Keratinocyte (primary cell): ENCODE measurements at regions not wholly inside any gene's neighbourhood (a gene's known extent, or its start where the extent isn't known, plus 50 kb on each side); places are given as distances from the start of the nearest gene placed in this dataset.

Source experiments
- DNase-seq: peaks from one replicate; pipeline ENCODE4 v3.0.0-alpha.2; 2011; ENCODE audit warnings: low read depth, missing footprints, low spot score
- FAIRE-seq: peaks from 2 replicates; lab custom pipeline; 2011; peaks lifted over from hg19 to GRCh38; lab: Jason Lieb, UNC
- H2AFZ ChIP-seq: 2 replicates; pipeline ENCODE4 v1.6.0; 2012; ENCODE audit warnings: low read length, control low read depth, inconsistent platforms; ENCODE audit not compliant: control insufficient read depth
- H3K27ac ChIP-seq: 2 replicates; pipeline ENCODE4 v1.5.1; 2011; ENCODE audit warnings: low read length; ENCODE audit not compliant: control insufficient read depth, insufficient read depth
- H3K27me3 ChIP-seq: 3 replicates; pipeline ENCODE4 v1.6.0; 2011; ENCODE audit warnings: low read length; ENCODE audit not compliant: control insufficient read depth, insufficient read depth; ENCODE audit errors: extremely low read depth
- H3K36me3 ChIP-seq, 2 experiments: 2 replicates in 1 of 2; 3 replicates in 1 of 2; pipeline ENCODE4 v1.5.1; 2011; ENCODE audit warnings: low read length in 2 of 2, mild to moderate bottlenecking in 1 of 2; ENCODE audit not compliant: control insufficient read depth in 2 of 2, insufficient read depth in 2 of 2; ENCODE audit errors: extremely low read depth in 1 of 2
- H3K4me1 ChIP-seq: 3 replicates; pipeline ENCODE4 v1.5.1; 2011; ENCODE audit warnings: low read length; ENCODE audit not compliant: control insufficient read depth, insufficient read depth; ENCODE audit errors: extremely low read depth
- H3K4me2 ChIP-seq: 3 replicates; pipeline ENCODE4 v1.6.0; 2011; ENCODE audit warnings: low read depth, low read length; ENCODE audit not compliant: control insufficient read depth, insufficient read depth; ENCODE audit errors: extremely low read depth
- H3K4me3 ChIP-seq, 3 experiments: fragments of 200-600 bp in 1 of 3; sonication (generic) in 1 of 3; 2 replicates in 2 of 3; 3 replicates in 1 of 3; pipeline ENCODE4 v1.5.1; 2011 to 2016; ENCODE audit warnings: low read length in 3 of 3, mild to moderate bottlenecking in 3 of 3, control low read depth in 2 of 3, inconsistent platforms in 1 of 3, low read depth in 1 of 3, mixed read lengths in 1 of 3, mixed run types in 1 of 3, moderate library complexity in 1 of 3; ENCODE audit not compliant: control insufficient read depth in 2 of 3, insufficient read depth in 2 of 3; ENCODE audit errors: extremely low read depth in 1 of 3
- H3K79me2 ChIP-seq: 2 replicates; pipeline ENCODE4 v1.6.0; 2012; ENCODE audit warnings: low read length; ENCODE audit not compliant: control insufficient read depth, insufficient read depth
- H3K9ac ChIP-seq: 3 replicates; pipeline ENCODE4 v1.6.0; 2011; ENCODE audit warnings: low read length; ENCODE audit not compliant: control insufficient read depth, insufficient read depth; ENCODE audit errors: extremely low read depth
- H3K9me1 ChIP-seq: 3 replicates; pipeline ENCODE4 v1.6.0; 2011; ENCODE audit warnings: low read length; ENCODE audit not compliant: control insufficient read depth, insufficient read depth; ENCODE audit errors: extremely low read depth
- H3K9me3 ChIP-seq: 2 replicates; pipeline ENCODE4 v1.5.1; 2012; ENCODE audit warnings: low read depth, low read length; ENCODE audit not compliant: control insufficient read depth
- H4K20me1 ChIP-seq: 3 replicates; pipeline ENCODE4 v1.6.0; 2011; ENCODE audit warnings: low read length; ENCODE audit not compliant: control insufficient read depth, insufficient read depth; ENCODE audit errors: extremely low read depth
- CTCF ChIP-seq, 3 experiments: IDR thresholded peaks in 1 of 3; conservative IDR thresholded peaks in 1 of 3; optimal IDR thresholded peaks in 1 of 3; 2 replicates in 2 of 3; 3 replicates in 1 of 3; pipeline versions ENCODE3 to v1.5.1; 2011; ENCODE audit warnings: low read length in 3 of 3, mild to moderate bottlenecking in 3 of 3, moderate library complexity in 2 of 3, control low read depth in 1 of 3, inconsistent platforms in 1 of 3; ENCODE audit not compliant: insufficient read depth in 2 of 3; ENCODE audit errors: extremely low read depth in 1 of 3
- EZH2 ChIP-seq: IDR thresholded peaks from one replicate; pipeline ENCODE4 v1.6.1; 2012; ENCODE audit warnings: inconsistent platforms, mild to moderate bottlenecking, low read length, moderate library complexity
- dilution Hi-C: fragments of 300-500 bp; cut with MboI; formaldehyde crosslinking; loops from one replicate; pipeline ENCODE4 v1.7.0; 2020; ENCODE audit warnings: low sequenced_read_pairs; ENCODE audit not compliant: extremely low pct_ligation_motif_present

- Histone ChIP-seq H3K4me2 (no peak overlapping the region), H3K9ac (no peak overlapping the region), H3K36me3 (no peaks in the 10 kb centered on the region), H3K9me1 (no peaks in the 10 kb centered on the region), H3K27me3 (no peaks in the 10 kb centered on the region), H3K27ac (no peak overlapping the region), H3K4me3 (no peak overlapping the region), H4K20me1 (no peaks in the 10 kb centered on the region), H3K4me1 (no peaks in the 10 kb centered on the region), H3K79me2 (no peaks in the 10 kb centered on the region), H2AFZ (no peak overlapping the region), H3K9me3 (no peaks in the 10 kb centered on the region)
- dilution Hi-C loops: no loop called here
- FAIRE-seq (no peak), DNase-seq (no peak)
- TF ChIP-seq CTCF (optimal IDR thresholded peaks at IDR 0.05 in 1 of 3, IDR thresholded peaks at IDR 0.05 in 1 of 3, conservative IDR thresholded peaks at IDR 0.05 in 1 of 3; ENCODE audit: extremely low read depth in 1 of 3, insufficient read depth in 2 of 3, low read length in 3 of 3): no peak
- TF ChIP-seq EZH2: no peak
Observed at GRCh38 chr1:177442584-177442983, 271.8 kb downstream of the BRINP2 start.

- FAIRE-seq: no peak
- Histone ChIP-seq H3K9ac (no peak overlapping the region), H3K4me3 (no peak overlapping the region), H4K20me1 (no peaks in the 10 kb centered on the region), H3K9me3 (no peaks in the 10 kb centered on the region), H3K79me2 (no peaks in the 10 kb centered on the region), H3K4me1 (no peaks in the 10 kb centered on the region), H3K4me2 (no peak overlapping the region), H2AFZ (no peak overlapping the region), H3K27ac (no peak overlapping the region), H3K36me3 (no peaks in the 10 kb centered on the region), H3K9me1 (no peaks in the 10 kb centered on the region), H3K27me3 (no peaks in the 10 kb centered on the region)
- no peak for DNase-seq
- dilution Hi-C loops: no loop called here
- TF ChIP-seq EZH2: no peak
- TF ChIP-seq CTCF (optimal IDR thresholded peaks at IDR 0.05 in 1 of 3, IDR thresholded peaks at IDR 0.05 in 1 of 3, conservative IDR thresholded peaks at IDR 0.05 in 1 of 3; ENCODE audit: extremely low read depth in 1 of 3, insufficient read depth in 2 of 3, low read length in 3 of 3): no peak
Observed at GRCh38 chr1:177441281-177441680, 270.5 kb downstream of the BRINP2 start.
